CD4-positive, alpha-beta memory T cell (primary cell): ENCODE measurements at regions not wholly inside any gene's neighbourhood (a gene's known extent, or its start where the extent isn't known, plus 50 kb on each side); places are given as distances from the start of the nearest gene placed in this dataset.

Source experiments
- CTCF ChIA-PET: fragments of 350-600 bp; sonication (Branson Sonifier 250); formaldehyde crosslinking; loops from one replicate; lab custom pipeline; 2021; ENCODE audit warnings: inconsistent platforms; ENCODE audit not compliant: partially characterized antibody; lab: Charles Lee
- POLR2A ChIA-PET: fragments of 350-600 bp; sonication (Branson Sonifier 250); formaldehyde crosslinking; loops from one replicate; lab custom pipeline; 2021; ENCODE audit not compliant: partially characterized antibody; lab: Charles Lee
- DNase-seq, 5 donors: peaks; one replicate each; pipeline versions ENCODE4 v3.0.0 to v3.0.0-alpha.2; 2020 to 2022; ENCODE audit warnings: mixed read lengths in 1 of 5
- H3K27ac ChIP-seq: one replicate; pipeline ENCODE4 v1.7.0; 2013; ENCODE audit warnings: low read depth, low read length
- H3K27me3 ChIP-seq: 2 replicates; pipeline ENCODE4 v1.7.0; 2013; ENCODE audit warnings: mild to moderate bottlenecking, low read length, moderate library complexity; ENCODE audit not compliant: insufficient read depth
- H3K36me3 ChIP-seq: 2 replicates; pipeline ENCODE4 v1.7.0; 2013; ENCODE audit warnings: mild to moderate bottlenecking, low read length, moderate library complexity; ENCODE audit not compliant: insufficient read depth
- H3K4me1 ChIP-seq: 2 replicates; pipeline ENCODE4 v1.7.0; 2013; ENCODE audit warnings: mild to moderate bottlenecking, low read length, moderate library complexity; ENCODE audit not compliant: insufficient read depth
- H3K4me3 ChIP-seq, 2 donors: one replicate each; pipeline ENCODE4 v1.7.0; 2013; ENCODE audit warnings: low read length in 2 of 2, mild to moderate bottlenecking in 1 of 2
- H3K9me3 ChIP-seq, 2 donors: one replicate each; pipeline ENCODE4 v1.7.0; 2013; ENCODE audit warnings: low read length in 2 of 2, control low read depth in 1 of 2; ENCODE audit not compliant: control insufficient read depth in 1 of 2
- H3K27ac Mint-ChIP-seq, 7 donors: one replicate each; pipeline ENCODE4 v1.8.0; 2020 to 2021; ENCODE audit warnings: mixed read lengths in 7 of 7, mild to moderate bottlenecking in 6 of 7, inconsistent platforms in 3 of 7, moderate library complexity in 3 of 7
- H3K27me3 Mint-ChIP-seq, 2 donors: one replicate each; pipeline ENCODE4 v1.8.0; 2020 to 2021; ENCODE audit warnings: mixed read lengths in 2 of 2
- H3K36me3 Mint-ChIP-seq, 2 donors: one replicate each; pipeline ENCODE4 v1.8.0; 2020 to 2021; ENCODE audit warnings: mixed read lengths in 2 of 2, inconsistent platforms in 1 of 2, mild to moderate bottlenecking in 1 of 2
- H3K4me1 Mint-ChIP-seq, 4 donors: one replicate each; pipeline ENCODE4 v1.8.0; 2020 to 2021; ENCODE audit warnings: mixed read lengths in 4 of 4, mild to moderate bottlenecking in 1 of 4
- H3K4me3 Mint-ChIP-seq, 8 donors: one replicate each; pipeline ENCODE4 v1.8.0; 2020 to 2021; ENCODE audit warnings: mixed read lengths in 8 of 8, mild to moderate bottlenecking in 7 of 8, moderate library complexity in 6 of 8, inconsistent platforms in 3 of 8
- H3K9me3 Mint-ChIP-seq, 8 donors: one replicate each; pipeline ENCODE4 v1.8.0; 2020 to 2021; ENCODE audit warnings: mixed read lengths in 8 of 8, mild to moderate bottlenecking in 5 of 8, inconsistent platforms in 3 of 8, moderate library complexity in 1 of 8
- intact Hi-C: fragments of 100-400 bp; cut with micrococcal nuclease; formaldehyde crosslinking; loops from one replicate; pipeline ENCODE4 v1.15.1; 2023

DNA sequence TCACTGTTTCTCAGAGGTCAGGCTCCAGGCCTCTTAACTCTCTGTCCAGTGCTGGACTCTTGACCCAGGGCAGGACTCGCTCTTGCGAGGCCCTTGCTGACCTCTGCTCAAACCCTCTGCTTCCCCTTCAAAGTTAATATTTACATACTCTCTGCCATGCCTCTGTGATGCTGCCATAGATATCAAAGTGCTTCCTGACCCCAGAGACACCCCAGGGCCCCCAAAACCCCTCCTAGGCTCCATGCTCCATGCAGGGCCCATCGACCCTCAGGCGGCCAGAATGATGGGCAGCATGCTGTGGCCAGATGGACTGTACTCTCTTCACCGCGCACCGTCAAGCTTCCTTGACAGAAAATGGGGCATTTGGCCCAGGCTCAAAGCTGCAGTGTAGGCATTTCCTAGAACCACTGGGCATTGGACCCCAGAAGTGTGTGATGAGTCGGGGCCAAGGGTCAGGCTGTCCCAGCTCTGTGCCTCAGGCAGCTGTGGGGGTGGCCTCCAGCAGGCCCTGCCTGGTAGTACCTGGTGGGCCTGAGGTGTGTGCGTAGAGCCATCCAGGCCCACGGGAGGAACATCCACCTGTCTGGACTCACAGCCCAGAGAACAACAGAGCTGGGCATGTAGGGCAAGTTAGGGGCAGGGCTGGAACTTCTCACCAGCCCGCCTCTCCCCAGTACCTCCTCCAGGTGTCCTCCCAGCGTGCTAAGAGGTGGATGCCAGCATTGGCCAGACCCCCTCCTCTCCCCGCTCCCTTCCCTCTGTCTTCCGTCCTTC is 142.8 kb downstream of the VEGFA start:
- Histone ChIP-seq H3K9me3 (no peaks in the 10 kb centered on the region), H3K36me3 (no peaks in the 10 kb centered on the region), H3K27me3 (no peaks in the 10 kb centered on the region), H3K4me1 (no peaks in the 10 kb centered on the region), H3K4me3 (no peak overlapping the region), H3K27ac (no peak overlapping the region)
- Mint-ChIP-seq H3K9me3 (no peaks in the 10 kb centered on the region), H3K27ac (no peak overlapping the region), H3K36me3 (no peaks in the 10 kb centered on the region), H3K4me1 (no peaks in the 10 kb centered on the region), H3K27me3 (peaks cover 2 to 6% of the 10 kb centered on the region in 2 donors), H3K4me3 (no peak overlapping the region)
- no peak for DNase-seq
- POLR2A ChIA-PET, result no interaction called here
- CTCF ChIA-PET, result no interaction called here
- intact Hi-C loops, result no loop called here

GRCh38 chr6:43912116-43912577 is 142.1 kb downstream of the VEGFA start:
- H3K9me3 Mint-ChIP-seq, result no peaks in the 10 kb centered on the region
- no peaks in the 10 kb centered on the region for H3K4me1 Mint-ChIP-seq
- no peaks in the 10 kb centered on the region for H3K36me3 Mint-ChIP-seq
- ChIA-PET CTCF (no interaction called here), POLR2A (no interaction called here)
- Histone ChIP-seq H3K4me1 (no peaks in the 10 kb centered on the region), H3K27ac (no peak overlapping the region), H3K9me3 (no peaks in the 10 kb centered on the region), H3K36me3 (no peaks in the 10 kb centered on the region), H3K27me3 (no peaks in the 10 kb centered on the region), H3K4me3 (no peak overlapping the region)
- DNase-seq, result no peak
- no peak overlapping the region for H3K27ac Mint-ChIP-seq
- intact Hi-C loops, result no loop called here
- H3K4me3 Mint-ChIP-seq, result no peak overlapping the region
- peaks cover 0 to 8% of the 10 kb centered on the region in 2 donors for H3K27me3 Mint-ChIP-seq

- no peaks in the 10 kb centered on the region for H3K36me3 ChIP-seq
- H3K4me3 ChIP-seq, result no peak overlapping the region
- DNase-seq, result no peak
- H3K9me3 ChIP-seq, result no peaks in the 10 kb centered on the region
- Mint-ChIP-seq H3K27me3 (peaks cover 0 to 11% of the 10 kb centered on the region in 2 donors), H3K27ac (no peak overlapping the region), H3K36me3 (no peaks in the 10 kb centered on the region), H3K4me1 (no peaks in the 10 kb centered on the region), H3K4me3 (no peak overlapping the region), H3K9me3 (no peaks in the 10 kb centered on the region)
- H3K27me3 ChIP-seq, result no peaks in the 10 kb centered on the region
- H3K4me1 ChIP-seq, result no peaks in the 10 kb centered on the region
- ChIA-PET CTCF (no interaction called here), POLR2A (no interaction called here)
- intact Hi-C loops, result no loop called here
- no peak overlapping the region for H3K27ac ChIP-seq
Observed at GRCh38 chr6:43911354-43912115, 141.5 kb downstream of the VEGFA start.

- Mint-ChIP-seq H3K4me1 (no peaks in the 10 kb centered on the region), H3K4me3 (no peak overlapping the region), H3K36me3 (no peaks in the 10 kb centered on the region), H3K27me3 (peaks cover 0 to 14% of the 10 kb centered on the region in 2 donors), H3K9me3 (no peaks in the 10 kb centered on the region), H3K27ac (no peak overlapping the region)
- Histone ChIP-seq H3K27ac (no peak overlapping the region), H3K9me3 (no peaks in the 10 kb centered on the region), H3K27me3 (no peaks in the 10 kb centered on the region), H3K4me1 (no peaks in the 10 kb centered on the region), H3K4me3 (no peak overlapping the region), H3K36me3 (no peaks in the 10 kb centered on the region)
- intact Hi-C loops, result no loop called here
- POLR2A ChIA-PET, result no interaction called here
- CTCF ChIA-PET, result no interaction called here
- no peak for DNase-seq
Observed at GRCh38 chr6:43910638-43911353, 140.8 kb downstream of the VEGFA start.

- intact Hi-C loops, result no loop called here
- Histone ChIP-seq H3K36me3 (no peaks in the 10 kb centered on the region), H3K9me3 (no peaks in the 10 kb centered on the region), H3K27ac (no peak overlapping the region), H3K4me3 (no peak overlapping the region), H3K4me1 (no peaks in the 10 kb centered on the region), H3K27me3 (no peaks in the 10 kb centered on the region)
- Mint-ChIP-seq H3K4me3 (no peak overlapping the region), H3K9me3 (no peaks in the 10 kb centered on the region), H3K27me3 (peaks cover 0 to 12% of the 10 kb centered on the region in 2 donors), H3K4me1 (no peaks in the 10 kb centered on the region), H3K27ac (no peak overlapping the region), H3K36me3 (no peaks in the 10 kb centered on the region)
- CTCF ChIA-PET, result no interaction called here
- POLR2A ChIA-PET, result no interaction called here
- no peak for DNase-seq
Observed at GRCh38 chr6:43910149-43910637, 140.2 kb downstream of the VEGFA start.

GRCh38 chr6:43909474-43910148 is 139.6 kb downstream of the VEGFA start:
- CTCF ChIA-PET, result no interaction called here
- H3K36me3 ChIP-seq, result no peaks in the 10 kb centered on the region
- H3K4me3 Mint-ChIP-seq, result no peak overlapping the region
- H3K27me3 Mint-ChIP-seq, result peaks cover 0 to 10% of the 10 kb centered on the region in 2 donors
- POLR2A ChIA-PET, result no interaction called here
- H3K27me3 ChIP-seq, result no peaks in the 10 kb centered on the region
- no peaks in the 10 kb centered on the region for H3K4me1 Mint-ChIP-seq
- H3K4me3 ChIP-seq, result no peak overlapping the region
- no peak for DNase-seq
- no peak overlapping the region for H3K27ac Mint-ChIP-seq
- H3K4me1 ChIP-seq, result no peaks in the 10 kb centered on the region
- intact Hi-C loops, result no loop called here
- H3K9me3 Mint-ChIP-seq, result no peaks in the 10 kb centered on the region
- no peaks in the 10 kb centered on the region for H3K36me3 Mint-ChIP-seq
- H3K27ac ChIP-seq, result no peak overlapping the region
- no peaks in the 10 kb centered on the region for H3K9me3 ChIP-seq
